ENCODE measurements at regions not wholly inside any gene's neighbourhood (a gene's known extent, or its start where the extent isn't known, plus 50 kb on each side); places are given as distances from the start of the nearest gene placed in this dataset.

DNA sequence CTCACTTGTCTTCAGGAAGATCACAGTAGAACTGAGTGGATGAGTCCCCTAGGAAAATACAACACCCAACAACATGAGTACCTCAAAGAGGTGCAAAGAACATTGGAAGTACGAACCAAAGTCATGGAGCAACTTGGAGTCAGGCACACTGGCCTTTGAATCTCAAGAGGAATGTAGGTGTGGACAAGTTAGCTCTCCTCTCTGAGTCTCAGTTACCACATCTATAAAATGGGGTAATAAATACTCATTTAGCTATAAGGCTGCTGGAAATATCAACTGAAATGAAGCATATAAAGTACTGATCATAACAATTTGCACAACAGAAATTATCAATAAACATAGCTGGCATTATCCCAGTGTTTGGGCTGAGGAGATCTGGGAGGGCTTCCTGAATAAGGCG is 96.7 kb upstream of the JUN start:
- Histone ChIP-seq H3K27ac (no peak overlapping the region), H3K36me3 (no peaks in the 10 kb centered on the region), H3K4me1 (peaks cover 0 to 17% (median 8%) of the 10 kb centered on the region in 4 donors), H3K27me3 (no peaks in the 10 kb centered on the region), H3K9me3 (no peaks in the 10 kb centered on the region), H3K4me3 (no peak overlapping the region)
- 90 to 94% methylated on average over 2 of the region's 2 CpGs for WGBS, 2 donors
- intact Hi-C loops (cut with DNase I) = no loop called here
- TF ChIP-seq EP300 (IDR thresholded peaks at IDR 0.05) (no peak), POLR2AphosphoS5 (IDR thresholded peaks at IDR 0.05) (no peak), POLR2A (IDR thresholded peaks at IDR 0.05) (no peak)
- TF ChIP-seq, protein P1, sequence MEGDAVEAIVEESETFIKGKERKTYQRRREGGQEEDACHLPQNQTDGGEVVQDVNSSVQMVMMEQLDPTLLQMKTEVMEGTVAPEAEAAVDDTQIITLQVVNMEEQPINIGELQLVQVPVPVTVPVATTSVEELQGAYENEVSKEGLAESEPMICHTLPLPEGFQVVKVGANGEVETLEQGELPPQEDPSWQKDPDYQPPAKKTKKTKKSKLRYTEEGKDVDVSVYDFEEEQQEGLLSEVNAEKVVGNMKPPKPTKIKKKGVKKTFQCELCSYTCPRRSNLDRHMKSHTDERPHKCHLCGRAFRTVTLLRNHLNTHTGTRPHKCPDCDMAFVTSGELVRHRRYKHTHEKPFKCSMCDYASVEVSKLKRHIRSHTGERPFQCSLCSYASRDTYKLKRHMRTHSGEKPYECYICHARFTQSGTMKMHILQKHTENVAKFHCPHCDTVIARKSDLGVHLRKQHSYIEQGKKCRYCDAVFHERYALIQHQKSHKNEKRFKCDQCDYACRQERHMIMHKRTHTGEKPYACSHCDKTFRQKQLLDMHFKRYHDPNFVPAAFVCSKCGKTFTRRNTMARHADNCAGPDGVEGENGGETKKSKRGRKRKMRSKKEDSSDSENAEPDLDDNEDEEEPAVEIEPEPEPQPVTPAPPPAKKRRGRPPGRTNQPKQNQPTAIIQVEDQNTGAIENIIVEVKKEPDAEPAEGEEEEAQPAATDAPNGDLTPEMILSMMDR (IDR thresholded peaks at IDR 0.05) = no peak
- no peak for DNase-seq

DNA sequence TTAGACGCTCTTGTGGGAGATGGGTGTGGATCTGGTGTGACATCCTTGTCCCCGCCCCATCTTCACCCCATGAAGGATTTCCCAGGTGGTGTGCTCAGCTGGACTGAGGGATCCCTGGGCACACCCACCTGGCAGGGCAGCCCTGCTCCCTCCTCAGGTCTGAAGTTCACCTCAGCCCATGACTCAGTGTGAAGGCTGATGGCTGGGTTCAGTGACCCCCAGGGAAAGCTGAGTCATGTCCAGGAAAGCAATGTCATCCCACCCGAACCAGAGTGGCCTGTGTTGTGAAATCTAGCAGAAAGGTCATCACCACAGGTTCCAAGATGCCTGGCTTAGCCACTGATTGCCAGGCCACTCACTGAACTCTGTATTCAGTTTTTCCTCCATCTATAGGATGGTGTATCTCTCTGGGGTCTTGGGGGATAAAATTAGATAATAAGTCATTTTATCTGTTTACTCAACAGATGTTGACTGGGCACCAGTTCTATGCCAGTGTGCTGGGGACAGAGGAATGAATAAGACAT is 97.7 kb upstream of the JUN start:
- no peak overlapping the region for H3K4me3 ChIP-seq
- WGBS, 2 donors = 36 to 55% methylated on average over 3 of the region's 3 CpGs

DNA sequence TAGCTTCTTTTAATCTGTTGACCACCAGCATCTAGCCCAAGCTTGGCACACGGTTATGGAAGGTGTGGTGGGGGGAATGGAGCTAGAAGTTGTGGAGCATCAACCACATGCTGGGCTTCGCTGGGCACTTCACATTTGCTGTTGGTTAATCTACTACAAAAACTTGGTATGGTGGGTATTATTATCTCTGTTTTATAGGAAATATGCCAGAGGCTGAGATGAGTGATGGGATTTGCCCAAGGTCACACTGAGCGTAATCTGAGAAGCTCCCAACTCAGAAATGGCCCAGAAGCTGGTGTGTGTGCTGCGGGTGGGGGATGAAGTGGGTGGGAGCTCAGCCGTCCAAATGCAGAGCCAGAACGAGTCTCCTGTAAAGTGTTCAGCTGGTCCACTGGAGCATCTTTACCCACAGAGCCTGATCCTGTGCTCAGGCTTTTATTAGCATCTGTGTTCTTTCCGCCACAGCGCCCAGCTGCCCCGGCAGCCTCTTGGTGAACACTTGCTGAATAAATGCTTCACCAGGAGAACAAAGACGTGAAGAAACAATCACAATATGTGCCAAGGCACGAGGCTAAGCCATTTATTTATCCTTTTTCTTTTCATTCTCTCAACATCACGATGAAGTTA is 98.6 kb upstream of the JUN start:
- intact Hi-C loops (cut with DNase I) = no loop called here
- H3K4me3 ChIP-seq = no peak overlapping the region
- DNase-seq = no peak
- peaks cover 0 to 25% (median 10%) of the 10 kb centered on the region in 4 donors for H3K4me1 ChIP-seq
- TF ChIP-seq POLR2AphosphoS5 (IDR thresholded peaks at IDR 0.05) = no peak
- TF ChIP-seq POLR2A (IDR thresholded peaks at IDR 0.05) = no peak
- TF ChIP-seq, protein P1 (IDR thresholded peaks at IDR 0.05) = no peak
- TF ChIP-seq EP300 (IDR thresholded peaks at IDR 0.05) = no peak
- 88 to 91% methylated on average over 12 of the region's 12 CpGs for WGBS, 2 donors
- no peaks in the 10 kb centered on the region for H3K36me3 ChIP-seq
- H3K27me3 ChIP-seq = no peaks in the 10 kb centered on the region
- no peaks in the 10 kb centered on the region for H3K9me3 ChIP-seq
- H3K27ac ChIP-seq = peak overlapping the region in 3 of 4 donors; percentile 24 to 79 (median 64)

More for the DNA sequence above, 97.7 kb upstream of the JUN start:
- peak; percentile 80 for DNase-seq
- Histone ChIP-seq H3K4me1 (peaks cover 0 to 21% (median 10%) of the 10 kb centered on the region in 4 donors), H3K9me3 (no peaks in the 10 kb centered on the region), H3K36me3 (no peaks in the 10 kb centered on the region), H3K27ac (no peak overlapping the region), H3K27me3 (no peaks in the 10 kb centered on the region)
- TF ChIP-seq POLR2AphosphoS5 (IDR thresholded peaks at IDR 0.05) (peak in 1 of 4 donors; percentile 42), POLR2A (IDR thresholded peaks at IDR 0.05) (no peak), EP300 (IDR thresholded peaks at IDR 0.05) (no peak)
- TF ChIP-seq, protein P1 (IDR thresholded peaks at IDR 0.05) = no peak
- intact Hi-C loops (cut with DNase I) = no loop called here

DNA sequence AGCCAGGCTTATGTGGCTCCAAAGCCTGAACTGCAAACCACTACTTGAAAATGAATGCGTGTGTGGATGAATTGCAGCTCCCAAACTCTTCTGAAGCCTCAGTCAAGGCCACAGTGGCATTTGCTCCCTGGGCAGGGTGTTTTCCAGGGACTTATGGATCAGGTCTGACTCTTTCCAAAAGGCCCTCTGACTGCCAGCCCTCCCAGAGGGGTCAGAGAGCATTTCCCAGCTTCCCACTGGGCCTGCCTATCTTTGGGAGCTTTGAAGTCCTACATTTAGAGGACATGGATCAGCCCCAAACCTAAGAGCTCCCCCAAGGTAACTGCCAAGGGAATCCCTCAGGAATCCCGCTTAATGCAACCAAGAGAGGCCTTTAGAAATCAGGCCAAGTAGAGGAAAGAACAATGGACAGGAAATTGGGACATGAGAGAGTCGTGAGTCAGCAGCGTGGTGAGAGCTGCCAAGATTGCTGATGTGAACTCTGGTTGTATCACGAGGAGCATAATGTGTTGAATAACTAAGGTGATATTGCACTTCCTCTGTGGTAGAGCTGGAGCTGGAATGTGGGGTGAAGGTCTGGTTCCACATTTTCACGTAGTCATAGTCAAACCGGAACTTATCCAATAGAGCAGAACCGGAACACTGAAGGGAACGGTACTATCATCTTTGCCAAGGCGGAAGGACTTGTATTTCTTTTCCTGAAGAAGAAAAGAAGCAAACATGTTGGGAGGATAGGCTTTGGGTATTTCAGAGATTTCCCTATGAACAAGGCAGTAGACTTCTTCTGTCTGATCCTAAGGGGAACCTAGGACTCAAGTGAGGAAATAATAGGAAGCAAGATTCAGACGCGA is 99.4 kb upstream of the JUN start:
- Histone ChIP-seq H3K4me1 (peaks cover 0 to 25% (median 10%) of the 10 kb centered on the region in 4 donors), H3K27ac (peak overlapping the region; percentile 6 to 79 (median 51)), H3K36me3 (no peaks in the 10 kb centered on the region), H3K9me3 (no peaks in the 10 kb centered on the region), H3K4me3 (no peak overlapping the region), H3K27me3 (no peaks in the 10 kb centered on the region)
- TF ChIP-seq, protein P1 (IDR thresholded peaks at IDR 0.05) = no peak
- peak; percentile 15 to 76 (median 47) for TF ChIP-seq POLR2AphosphoS5 (IDR thresholded peaks at IDR 0.05)
- no peak for TF ChIP-seq POLR2A (IDR thresholded peaks at IDR 0.05)
- TF ChIP-seq EP300 (IDR thresholded peaks at IDR 0.05) = peak in 1 of 4 donors; percentile 16
- DNase-seq = peak; percentile 86
- intact Hi-C loops (cut with DNase I) = no loop called here
- 41 to 53% methylated on average over 12 of the region's 12 CpGs for WGBS, 2 donors

Measured in sigmoid colon (tissue), 6 donors.